Endothelial cell of umbilical vein (primary cell): ENCODE measurements at regions not wholly inside any gene's neighbourhood (a gene's known extent, or its start where the extent isn't known, plus 50 kb on each side); places are given as distances from the start of the nearest gene placed in this dataset.

Source experiments
- CTCF ChIP-seq, 2 donors: IDR thresholded peaks; 1 replicate in 1 of 2; 2 replicates in 1 of 2; pipeline ENCODE4 v1.5.1; 2011; ENCODE audit warnings: low read length in 2 of 2, mild to moderate bottlenecking in 2 of 2, moderate library complexity in 2 of 2, control low read depth in 1 of 2, inconsistent platforms in 1 of 2, low read depth in 1 of 2; ENCODE audit not compliant: insufficient read depth in 1 of 2; ENCODE audit errors: extremely low read depth in 1 of 2
- POLR2A ChIP-seq: IDR thresholded peaks from 2 replicates; pipeline ENCODE4 v1.6.1; 2012; ENCODE audit warnings: low read depth, mild to moderate bottlenecking, control low read depth, low read length
- POLR2AphosphoS5 ChIP-seq: IDR thresholded peaks from 2 replicates; pipeline ENCODE4 v1.6.1; 2012; ENCODE audit warnings: low read depth, mild to moderate bottlenecking, control low read depth, low read length, moderate library complexity; ENCODE audit not compliant: insufficient read depth

DNA sequence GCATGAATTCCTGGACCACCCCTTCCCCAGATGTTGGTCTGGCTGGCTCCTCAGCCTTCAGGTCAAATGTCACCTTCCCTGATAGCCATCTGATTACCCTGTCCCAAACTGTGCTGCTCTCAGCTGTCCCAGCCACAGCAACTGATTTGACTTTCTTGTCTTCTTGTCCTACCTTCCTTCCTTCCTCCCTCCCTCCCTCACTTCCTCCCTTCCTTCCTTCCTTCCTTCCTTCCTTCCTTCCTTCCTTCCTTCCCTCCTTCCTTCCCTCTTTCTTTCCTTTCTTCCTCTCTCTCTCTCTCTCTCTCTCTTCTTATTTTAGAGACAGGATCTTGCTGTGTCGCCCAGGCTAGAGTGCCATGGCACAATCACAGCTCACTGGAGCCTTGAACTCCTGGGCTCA, 242.5 kb downstream of the RPS24 start:
- TF ChIP-seq POLR2AphosphoS5 (no peak), CTCF (IDR thresholded peaks at IDR 0.05; ENCODE audit: extremely low read depth in 1 of 2, insufficient read depth in 1 of 2, low read depth in 1 of 2, low read length in 2 of 2) (no peak), POLR2A (no peak)
